Hematopoietic multipotent progenitor cell treated with erythropoietin and hydrocortisone succinate and interleukin-3 and kit ligand, for 15 days (in vitro differentiated cells): ENCODE measurements at regions not wholly inside any gene's neighbourhood (a gene's known extent, or its start where the extent isn't known, plus 50 kb on each side); places are given as distances from the start of the nearest gene placed in this dataset.
"Not testable (repeated sequence)": the region's sequence is repeated elsewhere in the genome, so short reads cannot be mapped to it uniquely, and the experiment has no call there.

Source experiments
- DNase-seq: peaks from one replicate; pipeline ENCODE4 v3.0.0-alpha.2; 2015; ENCODE audit warnings: low spot score

GRCh38 chr7:50251765-50252164 is 52.8 kb upstream of the IKZF1 start:
- DNase-seq: no peak

DNA sequence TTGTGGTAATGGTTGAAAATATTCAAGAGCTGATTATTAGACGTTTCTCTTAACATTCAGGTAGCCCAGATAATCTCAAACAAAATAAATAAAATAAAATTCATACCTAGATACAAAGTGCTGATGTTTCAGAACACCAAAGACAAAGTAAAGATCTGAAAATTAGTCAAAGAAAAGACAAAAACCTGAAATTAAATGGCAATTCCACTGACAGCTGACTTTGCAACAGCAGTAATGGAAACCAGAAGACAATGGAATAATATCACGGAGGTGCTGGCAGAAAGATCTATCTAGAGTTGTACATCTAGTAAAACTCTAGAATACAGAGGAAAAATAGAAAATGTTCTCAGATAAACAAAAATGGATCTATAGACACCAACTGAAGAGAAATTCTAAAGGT is 58.0 kb upstream of the IKZF1 start:
- no peak for DNase-seq

DNA sequence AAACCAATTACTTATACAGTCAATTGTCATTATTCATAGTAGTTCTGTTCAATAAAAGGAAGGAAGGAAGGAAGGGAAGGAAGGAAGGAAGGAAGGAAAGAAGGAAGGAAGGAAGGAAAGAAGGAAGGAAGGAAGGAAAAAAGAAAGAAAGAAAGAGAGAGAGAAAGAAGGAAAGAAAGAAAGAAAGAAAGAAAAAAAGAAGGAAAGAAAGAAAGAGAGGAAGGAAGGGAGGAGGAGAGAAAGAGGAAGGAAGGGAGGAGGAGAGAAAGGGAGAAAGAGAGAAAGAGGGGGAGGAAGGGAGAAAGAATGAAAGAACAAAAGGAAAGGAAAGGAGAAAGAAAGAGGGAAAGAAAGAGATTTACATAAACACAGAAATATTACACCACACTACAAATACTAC is 62.4 kb upstream of the IKZF1 start:
- not testable (repeated sequence) for DNase-seq

GRCh38 chr7:50240699-50241098 is 63.8 kb upstream of the IKZF1 start:
- not testable (repeated sequence) for DNase-seq

- DNase-seq: peak; percentile 54
Observed at GRCh38 chr7:50229964-50230363, 74.6 kb upstream of the IKZF1 start.

- no peak for DNase-seq
Observed at GRCh38 chr7:50228148-50228547, 76.4 kb upstream of the IKZF1 start.

DNA sequence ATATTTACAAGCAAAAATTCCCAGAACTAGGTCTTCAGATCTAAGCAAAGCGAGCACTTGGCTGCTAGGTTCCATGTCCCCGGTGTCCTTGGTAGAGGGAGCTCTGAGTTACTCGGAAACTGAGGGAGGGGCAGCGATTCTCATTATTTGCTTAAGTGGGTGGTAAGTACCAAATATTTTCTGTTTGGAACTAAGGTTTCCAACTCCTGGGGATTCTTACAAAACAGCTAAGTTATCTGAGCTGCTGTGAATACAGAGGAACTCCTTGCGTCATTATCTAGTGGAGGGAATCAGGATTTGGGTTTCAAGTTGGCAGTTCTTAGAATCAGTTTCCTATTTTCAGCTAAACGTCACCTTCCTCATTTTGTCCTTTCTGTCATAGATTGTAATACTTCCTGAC is 76.8 kb upstream of the IKZF1 start:
- no peak for DNase-seq

- no peak for DNase-seq
Observed at GRCh38 chr7:50226669-50227068, 77.8 kb upstream of the IKZF1 start.

GRCh38 chr7:50226145-50226544 is 78.4 kb upstream of the IKZF1 start:
- no peak for DNase-seq

DNA sequence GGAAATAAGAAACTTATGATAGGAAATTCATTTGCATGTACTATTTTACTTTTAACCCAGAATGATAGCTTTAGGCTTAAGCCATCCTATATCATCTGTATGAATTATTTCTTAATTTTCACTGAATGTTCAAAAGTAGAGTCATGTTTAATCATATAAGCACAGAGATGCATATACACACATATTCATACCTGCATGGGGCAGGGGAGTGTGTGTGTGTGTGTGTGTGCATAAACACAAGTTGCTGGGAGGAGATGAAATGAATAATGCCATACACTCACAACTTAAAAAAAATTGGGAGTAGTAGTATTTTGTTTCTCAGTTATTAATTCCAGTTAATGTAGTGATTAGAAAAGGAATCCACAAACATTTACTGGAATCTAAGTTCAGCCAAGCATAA is 83.1 kb upstream of the IKZF1 start:
- DNase-seq: no peak

DNA sequence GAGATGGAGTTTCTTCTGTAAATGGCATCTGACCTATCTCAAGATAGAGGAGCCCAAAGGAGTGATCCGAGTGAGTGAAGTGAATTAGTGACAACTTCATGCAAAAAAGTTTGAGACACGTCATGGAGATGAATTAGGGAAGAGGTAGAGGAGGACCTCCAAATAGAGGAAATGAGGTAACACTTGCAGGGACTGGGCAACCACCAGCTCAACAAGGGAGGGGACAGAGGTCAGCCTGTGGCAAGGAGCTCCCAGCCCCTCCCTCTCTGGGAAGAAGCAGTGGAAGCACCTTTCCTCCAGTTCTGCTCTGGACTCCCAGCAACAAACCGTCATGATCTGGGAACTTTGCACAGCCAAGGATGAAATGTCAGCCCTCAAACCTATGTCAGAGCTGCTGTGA is 83.5 kb upstream of the IKZF1 start:
- DNase-seq: no peak

GRCh38 chr7:50220273-50220672 is 84.2 kb upstream of the IKZF1 start:
- no peak for DNase-seq

DNA sequence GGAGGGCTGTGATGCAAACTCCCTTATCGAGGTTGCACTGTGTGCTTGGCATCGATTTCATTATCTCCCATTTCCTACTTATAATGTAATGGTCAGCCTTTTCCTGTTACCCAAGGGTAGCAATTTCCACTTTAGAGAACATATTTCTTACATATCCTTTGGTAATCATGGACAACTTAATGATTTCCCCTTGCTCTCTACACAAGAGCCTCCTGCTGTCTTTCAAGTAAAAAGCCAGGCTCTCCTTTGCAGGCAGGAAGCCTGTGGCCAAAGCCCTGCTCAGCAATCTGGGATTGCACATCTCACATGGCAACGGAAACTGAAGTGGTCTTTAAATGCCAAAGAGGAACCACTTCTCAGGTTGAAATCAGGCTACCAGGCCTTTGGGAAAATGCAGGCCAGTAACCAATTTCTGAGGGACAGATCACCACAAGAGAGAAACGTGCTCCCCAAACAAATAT is 86.7 kb upstream of the IKZF1 start:
- DNase-seq: no peak

- no peak for DNase-seq
Observed at GRCh38 chr7:50217401-50217800, 87.1 kb upstream of the IKZF1 start.

DNA sequence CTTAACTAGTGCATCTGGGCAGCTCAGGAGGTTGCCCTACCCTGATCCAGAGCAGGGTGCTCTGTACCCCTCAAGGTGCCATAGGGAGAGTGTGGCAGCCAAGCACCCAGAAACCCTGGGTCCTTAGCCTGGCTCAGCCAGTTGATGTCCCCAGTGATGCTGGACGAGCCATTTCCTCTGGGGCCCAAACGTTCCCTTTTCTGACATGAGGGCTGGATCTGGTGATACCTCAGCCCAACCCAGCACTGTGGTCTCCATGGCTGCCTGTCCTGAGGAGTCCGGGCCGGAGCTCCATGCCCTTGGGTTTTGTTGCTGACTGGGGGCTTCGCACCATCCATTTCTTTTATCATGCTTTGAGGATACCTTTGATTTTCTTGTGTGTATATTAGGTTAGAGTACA is 87.9 kb upstream of the IKZF1 start:
- DNase-seq: no peak

GRCh38 chr7:50214771-50215170 is 89.7 kb upstream of the IKZF1 start:
- DNase-seq: no peak

GRCh38 chr7:50214126-50214670 is 90.3 kb upstream of the IKZF1 start:
- no peak for DNase-seq

DNA sequence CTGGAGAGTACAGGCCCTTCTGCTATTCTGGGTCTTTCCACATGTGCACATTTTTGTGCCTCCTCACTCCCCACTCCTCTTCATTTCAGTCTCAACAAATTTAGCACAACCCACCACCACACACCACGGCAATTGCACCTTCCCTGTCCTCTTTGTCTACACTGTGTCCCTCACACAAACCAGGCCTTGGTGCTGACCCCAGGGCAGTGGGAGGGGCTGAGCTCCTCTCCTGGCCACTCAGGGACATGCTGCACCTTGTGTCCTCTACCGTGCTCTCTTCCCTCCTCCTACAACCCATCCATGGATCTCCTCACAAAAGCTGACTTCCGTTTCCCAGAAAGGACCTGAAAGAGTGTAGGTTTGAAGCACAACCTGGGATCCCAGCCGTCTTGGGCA is 90.9 kb upstream of the IKZF1 start:
- no peak for DNase-seq

- no peak for DNase-seq
Observed at GRCh38 chr7:50212666-50213621, 91.6 kb upstream of the IKZF1 start.

GRCh38 chr7:50212016-50212325 is 92.5 kb upstream of the IKZF1 start:
- no peak for DNase-seq

DNA sequence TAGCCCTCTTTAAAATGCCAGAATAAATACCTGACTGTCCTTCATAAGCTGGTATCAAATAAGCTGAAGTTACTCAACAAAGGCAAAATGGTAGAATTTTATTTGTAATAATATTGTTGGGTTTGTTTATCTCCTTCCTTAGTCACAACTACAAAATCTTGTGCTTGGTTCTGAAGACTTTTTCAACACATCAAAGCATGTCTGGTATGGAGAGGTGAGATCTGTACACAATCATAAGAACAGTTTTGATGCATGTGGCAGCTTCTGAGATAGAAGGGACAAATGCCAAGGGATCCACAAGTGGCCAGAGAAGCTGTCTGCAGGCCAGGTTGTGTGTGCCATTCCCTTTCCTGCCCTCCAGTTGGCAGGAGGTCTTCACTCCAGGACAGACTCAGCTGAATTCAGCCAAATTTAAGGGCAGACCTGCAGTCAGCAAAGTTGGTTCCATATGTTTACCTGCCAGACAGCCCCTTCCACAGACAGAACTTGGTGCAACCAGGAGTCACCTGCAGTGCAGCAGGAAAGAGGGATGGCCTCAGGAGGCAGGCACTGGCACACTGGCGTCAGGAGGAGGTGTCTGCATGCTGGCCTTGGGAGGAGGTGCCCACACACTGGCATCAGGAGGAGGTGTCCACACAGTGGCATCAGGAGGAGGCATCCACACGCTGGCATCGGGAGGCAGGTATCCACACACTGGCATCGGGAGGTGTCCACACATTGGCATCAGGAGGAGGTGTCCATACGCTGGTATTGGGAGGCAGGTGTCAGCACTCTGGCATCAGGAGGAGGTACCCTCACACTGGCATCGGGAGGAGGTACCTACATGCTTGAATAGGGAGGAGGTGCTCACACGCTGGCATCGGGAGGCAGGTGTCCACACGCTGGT is 93.1 kb upstream of the IKZF1 start:
- DNase-seq: no peak

DNA sequence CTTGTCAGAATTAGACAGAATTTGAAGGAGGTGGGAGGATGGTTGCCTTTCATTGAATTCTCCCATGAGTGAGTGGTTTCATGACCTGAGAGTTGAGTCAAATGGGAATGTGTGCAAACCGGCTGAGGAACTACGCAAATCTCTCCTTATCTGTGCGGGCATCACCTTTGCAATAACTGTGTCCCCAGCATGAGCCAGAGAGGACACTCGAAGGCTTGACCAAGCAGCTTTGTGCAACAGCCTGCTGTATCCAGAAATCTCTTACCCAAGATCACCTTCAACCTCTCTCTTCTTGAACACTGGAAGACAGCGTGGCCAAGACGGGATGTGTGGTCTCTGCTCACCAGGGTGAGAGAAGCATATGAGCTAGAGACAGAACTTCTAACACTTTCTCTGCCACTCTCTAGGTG is 93.8 kb upstream of the IKZF1 start:
- no peak for DNase-seq
